B cell (primary cell): ENCODE measurements at regions not wholly inside any gene's neighbourhood (a gene's known extent, or its start where the extent isn't known, plus 50 kb on each side); places are given as distances from the start of the nearest gene placed in this dataset.

Source experiments
- CTCF ChIP-seq: fragments of 200-600 bp; IDR thresholded peaks from one replicate; pipeline ENCODE4 v1.8.0; 2022; ENCODE audit warnings: antibody characterized with exemption, mild to moderate bottlenecking
- EZH2 ChIP-seq: IDR thresholded peaks from 2 replicates; pipeline ENCODE4 v1.6.1; 2012; ENCODE audit warnings: borderline replicate concordance, low read depth, mild to moderate bottlenecking, moderate library complexity, low read length; ENCODE audit not compliant: insufficient read depth, poor library complexity, severe bottlenecking

- no peak for TF ChIP-seq CTCF
- TF ChIP-seq EZH2, result no peak
Measured at GRCh38 chr18:2204736-2205135, 366.6 kb downstream of the METTL4 start.
